ENCODE measurements at regions not wholly inside any gene's neighbourhood (a gene's known extent, or its start where the extent isn't known, plus 50 kb on each side); places are given as distances from the start of the nearest gene placed in this dataset.

GRCh38 chrX:42846741-42847140, 68.8 kb upstream of the PPP1R2C start:
- Histone ChIP-seq H3K36me3 (replicated peaks in 1 of 2; ENCODE audit: insufficient read depth in 1 of 2, low read depth in 2 of 2) (no peaks in the 10 kb centered on the region), H3K27ac (no peak overlapping the region), H3K27me3 (no peaks in the 10 kb centered on the region), H3K4me1 (no peaks in the 10 kb centered on the region), H3K4me3 (no peak overlapping the region), H3K9me3 (no peaks in the 10 kb centered on the region)
- 27 to 31% methylated on average over 1 of the region's 1 CpG for WGBS, 2 donors
- DNase-seq (no peak), ATAC-seq (no peak)
- TF ChIP-seq POLR2A (IDR thresholded peaks at IDR 0.05) (no peak), CTCF (IDR thresholded peaks at IDR 0.05) (no peak)
- intact Hi-C loops (cut with DNase I), result no loop called here

- H3K9me3 ChIP-seq, result no peaks in the 10 kb centered on the region
- H3K4me1 ChIP-seq, result no peaks in the 10 kb centered on the region
- no peak for DNase-seq
- WGBS, 2 donors, result 63 to 74% methylated on average over 2 of the region's 2 CpGs
- intact Hi-C loops (cut with DNase I), result no loop called here
- no peaks in the 10 kb centered on the region for H3K27me3 ChIP-seq
- no peak overlapping the region for H3K27ac ChIP-seq
- H3K36me3 ChIP-seq (replicated peaks in 1 of 2; ENCODE audit: insufficient read depth in 1 of 2, low read depth in 2 of 2), result no peaks in the 10 kb centered on the region
- no peak for TF ChIP-seq POLR2A (IDR thresholded peaks at IDR 0.05)
- no peak for TF ChIP-seq CTCF (IDR thresholded peaks at IDR 0.05)
- ATAC-seq, result no peak
- H3K4me3 ChIP-seq, result no peak overlapping the region
Measured at GRCh38 chrX:42855259-42855658, 77.3 kb upstream of the PPP1R2C start.

- H3K27ac ChIP-seq, result no peak overlapping the region
- TF ChIP-seq CTCF (IDR thresholded peaks at IDR 0.05) (no peak), POLR2A (IDR thresholded peaks at IDR 0.05) (no peak)
- intact Hi-C loops (cut with DNase I), result no loop called here
- no peaks in the 10 kb centered on the region for H3K36me3 ChIP-seq (replicated peaks in 1 of 2; ENCODE audit: insufficient read depth in 1 of 2, low read depth in 2 of 2)
- ATAC-seq, result no peak
- H3K9me3 ChIP-seq, result no peaks in the 10 kb centered on the region
- H3K4me1 ChIP-seq, result no peaks in the 10 kb centered on the region
- 44 to 47% methylated on average over 1 of the region's 1 CpG for WGBS, 2 donors
- H3K27me3 ChIP-seq, result no peaks in the 10 kb centered on the region
- H3K4me3 ChIP-seq, result no peak overlapping the region
- no peak for DNase-seq
Measured at GRCh38 chrX:42857766-42858165, 79.8 kb upstream of the PPP1R2C start.

GRCh38 chrX:42869011-42869410, 91.0 kb upstream of the PPP1R2C start:
- H3K27ac ChIP-seq, result no peak overlapping the region
- no peaks in the 10 kb centered on the region for H3K9me3 ChIP-seq
- H3K4me1 ChIP-seq, result no peaks in the 10 kb centered on the region
- TF ChIP-seq CTCF (IDR thresholded peaks at IDR 0.05), result no peak
- TF ChIP-seq POLR2A (IDR thresholded peaks at IDR 0.05), result no peak
- DNase-seq (no peak), ATAC-seq (no peak)
- no peaks in the 10 kb centered on the region for H3K27me3 ChIP-seq
- H3K36me3 ChIP-seq (replicated peaks in 1 of 2; ENCODE audit: insufficient read depth in 1 of 2, low read depth in 2 of 2), result no peaks in the 10 kb centered on the region
- intact Hi-C loops (cut with DNase I), result no loop called here
- no peak overlapping the region for H3K4me3 ChIP-seq
- 91 to 98% methylated on average over 3 of the region's 3 CpGs for WGBS, 2 donors

GRCh38 chrX:42869659-42870476, 91.9 kb upstream of the PPP1R2C start:
- 57 to 82% methylated on average over 3 to 4 of the region's 4 CpGs for WGBS, 2 donors
- no peaks in the 10 kb centered on the region for H3K36me3 ChIP-seq (replicated peaks in 1 of 2; ENCODE audit: insufficient read depth in 1 of 2, low read depth in 2 of 2)
- TF ChIP-seq POLR2A (IDR thresholded peaks at IDR 0.05) (no peak), CTCF (IDR thresholded peaks at IDR 0.05) (no peak)
- no peaks in the 10 kb centered on the region for H3K27me3 ChIP-seq
- no peak overlapping the region for H3K4me3 ChIP-seq
- H3K9me3 ChIP-seq, result no peaks in the 10 kb centered on the region
- intact Hi-C loops (cut with DNase I), result no loop called here
- H3K4me1 ChIP-seq, result no peaks in the 10 kb centered on the region
- DNase-seq (no peak), ATAC-seq (no peak)
- no peak overlapping the region for H3K27ac ChIP-seq
